SK-N-SH (cell line): ENCODE measurements at regions not wholly inside any gene's neighbourhood (a gene's known extent, or its start where the extent isn't known, plus 50 kb on each side); places are given as distances from the start of the nearest gene placed in this dataset.

Experiments used
- CTCF ChIA-PET: fragments of 300-600, 350-600 bp; formaldehyde crosslinking; extraction: SDS; loops from one replicate; lab custom pipeline; 2021; lab: Yijun Ruan, JAX
- POLR2A ChIA-PET: fragments of 350-600 bp; sonication (Branson Sonifier 250); formaldehyde crosslinking; extraction: SDS; loops from one replicate; lab custom pipeline; 2020; ENCODE audit warnings: antibody characterized with exemption, inconsistent platforms; lab: Yijun Ruan, JAX
- DNase-seq: peaks from one replicate; pipeline ENCODE4 v3.0.0; 2012
- H2AFZ ChIP-seq: fragments of 200-600 bp; sonication (generic); 2 replicates; pipeline ENCODE4 v1.8.1; 2016; ENCODE audit warnings: antibody characterized with exemption, mild to moderate bottlenecking, low read depth
- H3F3A ChIP-seq: fragments of 200-600 bp; sonication (generic); replicated peaks from 2 replicates; pipeline ENCODE3; 2016; ENCODE audit warnings: antibody characterized with exemption, mild to moderate bottlenecking; ENCODE audit not compliant: insufficient read depth
- H3K27ac ChIP-seq, 2 experiments: fragments of 200-500 bp in 1 of 2; fragments of 200-600 bp in 1 of 2; sonication (Bioruptor generic) in 1 of 2; sonication (generic), shearing (Covaris generic) in 1 of 2; 2 replicates each; pipeline versions ENCODE4 v1.5.1 to v1.6.1; 2014 to 2016; ENCODE audit warnings: low read depth in 2 of 2, inconsistent platforms in 1 of 2, low read length in 1 of 2, mild to moderate bottlenecking in 1 of 2, mixed read lengths in 1 of 2
- H3K27me3 ChIP-seq: fragments of 200-600 bp; sonication (generic), shearing (Covaris generic); 2 replicates; pipeline ENCODE4 v1.6.1; 2016; ENCODE audit warnings: mixed run types; ENCODE audit not compliant: insufficient read depth
- H3K36me3 ChIP-seq, 2 experiments: fragments of 200-500 bp in 1 of 2; fragments of 200-600 bp in 1 of 2; sonication (Bioruptor generic) in 1 of 2; sonication (generic) in 1 of 2; replicated peaks in 1 of 2; 2 replicates each; pipeline versions ENCODE3 to v1.5.1; 2014 to 2016; ENCODE audit warnings: low read length in 1 of 2, mild to moderate bottlenecking in 1 of 2; ENCODE audit not compliant: insufficient read depth in 2 of 2, control insufficient read depth in 1 of 2
- H3K4me1 ChIP-seq, 2 experiments: fragments of 200-500 bp in 1 of 2; fragments of 200-600 bp in 1 of 2; sonication (Bioruptor generic) in 1 of 2; sonication (generic), shearing (Covaris generic) in 1 of 2; 2 replicates each; pipeline versions ENCODE4 v1.5.1 to v1.6.1; 2014 to 2016; ENCODE audit warnings: low read depth in 1 of 2, low read length in 1 of 2, mixed run types in 1 of 2; ENCODE audit not compliant: insufficient read depth in 2 of 2, control insufficient read depth in 1 of 2
- H3K4me2 ChIP-seq: fragments of 200-600 bp; sonication (generic), shearing (Covaris generic); 2 replicates; pipeline ENCODE4 v1.6.1; 2017; ENCODE audit warnings: mixed run types
- H3K4me3 ChIP-seq, 2 experiments: fragments of 200-500 bp in 1 of 2; fragments of 200-600 bp in 1 of 2; sonication (Bioruptor generic) in 1 of 2; sonication (generic), shearing (Covaris generic) in 1 of 2; 2 replicates each; pipeline versions ENCODE4 v1.5.1 to v1.8.1; 2014 to 2016; ENCODE audit warnings: low read depth in 2 of 2, inconsistent platforms in 1 of 2, low read length in 1 of 2, mild to moderate bottlenecking in 1 of 2, mixed read lengths in 1 of 2, moderate library complexity in 1 of 2
- H3K79me2 ChIP-seq: fragments of 200-600 bp; sonication (generic); 2 replicates; pipeline ENCODE4 v1.8.1; 2017; ENCODE audit warnings: mild to moderate bottlenecking; ENCODE audit not compliant: insufficient read depth
- H3K9ac ChIP-seq: fragments of 200-600 bp; sonication (generic); 2 replicates; pipeline ENCODE4 v1.6.1; 2017; ENCODE audit warnings: mixed run types
- H3K9me2 ChIP-seq: fragments of 200-600 bp; sonication (generic); 2 replicates; pipeline ENCODE4 v1.6.1; 2017; ENCODE audit warnings: mixed run types
- H3K9me3 ChIP-seq: fragments of 200-600 bp; sonication (generic); 2 replicates; pipeline ENCODE4 v1.6.1; 2017; ENCODE audit warnings: mixed run types, mild to moderate bottlenecking, moderate library complexity
- H4K20me1 ChIP-seq: fragments of 200-600 bp; sonication (generic); 2 replicates; pipeline ENCODE4 v1.6.1; 2017; ENCODE audit warnings: mild to moderate bottlenecking, mixed run types; ENCODE audit not compliant: insufficient read depth
- CHD2 ChIP-seq: fragments of 150-350 bp; IDR thresholded peaks from 2 replicates; pipeline ENCODE4 v1.6.1; 2018; ENCODE audit warnings: low read length; ENCODE audit not compliant: partially characterized antibody
- CTCF ChIP-seq: fragments of 200-600 bp; sonication (generic); IDR thresholded peaks from 2 replicates; pipeline ENCODE4 v1.6.1; 2017; ENCODE audit warnings: antibody characterized with exemption, mild to moderate bottlenecking, moderate library complexity
- FOXJ3 ChIP-seq: sonication (generic); formaldehyde crosslinking; IDR thresholded peaks from 2 replicates; pipeline ENCODE4 v1.5.1; 2020; ENCODE audit warnings: mild to moderate bottlenecking, missing genetic modification reagents
- IRF3 ChIP-seq: fragments of 150-350 bp; IDR thresholded peaks from 2 replicates; pipeline ENCODE4 v1.6.1; 2016; ENCODE audit warnings: mild to moderate bottlenecking, low read depth, low read length
- MAX ChIP-seq: IDR thresholded peaks from 2 replicates; pipeline ENCODE4 v1.4.0; 2012; ENCODE audit warnings: low read depth
- MEF2A ChIP-seq: IDR thresholded peaks from 2 replicates; pipeline ENCODE4 v1.4.0; 2012; ENCODE audit warnings: low read depth, borderline replicate concordance
- PBX3 ChIP-seq: IDR thresholded peaks from 2 replicates; pipeline ENCODE4; 2012
- RAD21 ChIP-seq: IDR thresholded peaks from 2 replicates; pipeline ENCODE4 v1.6.1; 2012; ENCODE audit warnings: mild to moderate bottlenecking, low read length
- REST ChIP-seq: IDR thresholded peaks from 2 replicates; pipeline ENCODE4 v1.6.1; 2012; ENCODE audit warnings: mild to moderate bottlenecking, low read depth, low read length, moderate library complexity
- SMC3 ChIP-seq: IDR thresholded peaks from 2 replicates; pipeline ENCODE4 v1.6.1; 2012; ENCODE audit warnings: low read depth, low read length, improper control_type of control experiment
- TAF1 ChIP-seq: IDR thresholded peaks from 2 replicates; pipeline ENCODE4 v1.6.1; 2012; ENCODE audit warnings: low read depth, mild to moderate bottlenecking, low read length, moderate library complexity, borderline replicate concordance
- TEAD4 ChIP-seq: IDR thresholded peaks from 2 replicates; pipeline ENCODE4 v1.4.0; 2012; ENCODE audit warnings: mild to moderate bottlenecking, borderline replicate concordance; ENCODE audit not compliant: insufficient read depth
- WGBS: methylation state at CpG from one replicate; pipeline ENCODE4 v1.1.6; 2017; ENCODE audit warnings: low lambda C conversion rate; 5-methylcytosine and 5-hydroxymethylcytosine counted together

GRCh38 chr10:8554574-8554973 lies 500.1 kb downstream of the GATA3 start:
- H3K36me3 ChIP-seq = no peaks in the 10 kb centered on the region
- no peak overlapping the region for H3K9ac ChIP-seq
- H3K4me1 ChIP-seq = no peaks in the 10 kb centered on the region
- no peak overlapping the region for H2AFZ ChIP-seq
- H3K9me3 ChIP-seq = no peaks in the 10 kb centered on the region
- H3K4me3 ChIP-seq = no peak overlapping the region
- no peaks in the 10 kb centered on the region for H3K27me3 ChIP-seq
- POLR2A ChIA-PET = no interaction called here
- no peak for DNase-seq
- whole genome bisulfite sequencing = 38% methylated on average over 4 of the region's 4 CpGs
- H4K20me1 ChIP-seq = no peaks in the 10 kb centered on the region
- CTCF ChIA-PET = no interaction called here
- no peak overlapping the region for H3K27ac ChIP-seq
- H3F3A ChIP-seq = no peaks in the 10 kb centered on the region
- H3K4me2 ChIP-seq = no peak overlapping the region
- H3K9me2 ChIP-seq = no peaks in the 10 kb centered on the region
- no peaks in the 10 kb centered on the region for H3K79me2 ChIP-seq
- no peak for TF ChIP-seq TAF1
- TF ChIP-seq FOXJ3 = no peak
- TF ChIP-seq TEAD4 = no peak
- TF ChIP-seq MAX = no peak
- no peak for TF ChIP-seq IRF3
- no peak for TF ChIP-seq SMC3
- no peak for TF ChIP-seq REST
- TF ChIP-seq CTCF = no peak
- TF ChIP-seq PBX3 = no peak
- no peak for TF ChIP-seq MEF2A
- no peak for TF ChIP-seq CHD2
- no peak for TF ChIP-seq RAD21
